Erythroblast (primary cell): ENCODE measurements at regions not wholly inside any gene's neighbourhood (a gene's known extent, or its start where the extent isn't known, plus 50 kb on each side); places are given as distances from the start of the nearest gene placed in this dataset.

Experiments used
- GATA1 ChIP-seq: IDR thresholded peaks from 2 replicates; pipeline ENCODE4 v1.6.1; 2011; ENCODE audit warnings: low read depth, mild to moderate bottlenecking, control low read depth, low read length, moderate library complexity
- POLR2A ChIP-seq: IDR thresholded peaks from 2 replicates; pipeline ENCODE4 v1.6.1; 2011; ENCODE audit warnings: mild to moderate bottlenecking, low read length

DNA sequence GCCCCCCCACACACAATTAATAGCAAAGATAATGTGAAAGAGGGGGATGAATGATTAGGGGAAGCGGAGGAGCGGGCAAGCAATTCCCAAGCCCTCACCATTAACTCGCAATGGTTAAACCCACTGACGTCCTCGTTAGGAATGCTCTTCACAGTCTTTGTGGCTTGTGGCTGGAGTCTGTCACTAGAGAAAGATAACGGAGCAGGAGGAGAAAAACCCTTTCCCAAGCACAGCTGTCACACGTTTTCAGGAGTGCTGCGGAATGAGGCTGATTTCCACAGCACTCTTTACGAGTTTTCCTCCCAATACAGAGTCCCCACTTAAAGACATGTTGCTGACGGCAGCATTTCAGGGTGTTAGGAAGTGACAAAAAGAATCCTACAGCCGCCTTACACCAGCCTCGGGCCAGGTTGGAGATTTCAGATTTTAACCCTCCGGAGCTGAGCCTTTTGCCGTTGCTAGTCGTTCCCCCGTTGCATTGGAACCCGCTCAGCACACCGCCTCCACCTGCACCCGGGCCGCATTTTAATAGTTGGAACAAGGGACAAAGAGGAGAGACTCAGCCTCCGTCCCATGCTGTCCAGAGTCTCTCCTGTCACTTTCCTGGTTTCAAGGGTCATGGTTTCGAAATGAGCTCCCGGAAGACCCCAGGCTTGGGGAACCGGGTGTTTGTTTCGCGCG is 92.2 kb downstream of the GEMIN8 start:
- TF ChIP-seq GATA1 (no peak), POLR2A (no peak)
